ENCODE measurements at regions not wholly inside any gene's neighbourhood (a gene's known extent, or its start where the extent isn't known, plus 50 kb on each side); places are given as distances from the start of the nearest gene placed in this dataset.
"Not testable (repeated sequence)": the region's sequence is repeated elsewhere in the genome, so short reads cannot be mapped to it uniquely, and the experiment has no call there.

DNA sequence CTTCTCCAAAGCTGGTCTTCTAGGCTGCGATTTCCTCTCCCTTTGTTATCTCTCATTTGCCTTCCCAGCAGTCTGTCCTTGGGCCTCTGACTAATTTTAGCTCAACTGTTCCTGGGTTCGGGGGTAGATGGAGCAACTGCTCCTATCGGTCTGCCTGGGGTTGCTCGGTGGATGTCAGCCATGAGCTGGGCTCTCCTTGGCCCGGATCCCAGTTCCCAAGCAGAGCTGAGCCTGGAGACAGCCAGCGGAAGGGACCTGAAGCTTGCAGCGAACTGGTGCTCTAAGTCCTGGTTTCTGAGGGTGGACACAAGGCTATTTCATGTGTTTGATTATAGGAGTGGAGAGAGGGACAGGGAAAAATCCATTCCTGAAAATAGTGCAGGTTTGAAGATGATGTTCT lies 423.0 kb downstream of the RPS6KC1 start:
- DNase-seq, result no peak

DNA sequence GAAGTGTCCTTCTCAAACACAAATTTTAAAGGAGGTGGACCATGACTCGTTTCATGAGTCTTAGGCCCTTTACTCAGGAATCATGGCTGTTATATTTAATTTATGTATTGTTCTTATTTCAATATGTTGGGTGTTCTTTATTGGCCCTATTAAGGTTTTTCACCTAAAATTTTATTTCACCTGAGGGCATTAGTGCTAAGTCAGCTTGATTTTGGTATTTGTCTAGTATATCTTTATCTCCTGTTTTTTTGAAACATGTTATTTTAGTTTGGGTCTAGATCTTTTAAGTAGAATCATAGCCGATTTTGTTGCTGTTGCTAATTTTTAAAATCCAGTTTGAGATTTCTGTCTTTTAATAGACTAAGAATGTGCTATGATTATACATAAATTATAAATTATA lies 430.4 kb downstream of the RPS6KC1 start:
- DNase-seq, result no peak

DNA sequence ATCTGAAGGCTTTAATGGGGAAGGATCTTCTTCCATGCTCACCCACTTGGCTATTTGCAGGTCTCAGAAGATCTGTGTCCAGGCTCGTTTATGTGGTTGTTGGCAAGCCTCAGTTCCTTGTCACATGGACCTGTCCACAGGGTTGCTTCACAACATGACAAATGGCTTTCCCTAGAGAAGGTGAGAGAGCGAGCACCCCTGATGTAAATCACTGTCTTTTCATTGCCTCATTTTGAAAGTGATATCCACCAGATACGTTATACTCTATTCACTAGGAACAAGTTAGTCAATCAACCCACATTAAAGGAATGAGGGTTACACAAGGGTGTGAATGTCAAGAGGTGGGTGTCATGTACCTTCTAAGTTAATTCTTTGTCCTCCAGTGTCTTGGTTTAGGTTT lies 433.3 kb downstream of the RPS6KC1 start:
- DNase-seq, result no peak

DNA sequence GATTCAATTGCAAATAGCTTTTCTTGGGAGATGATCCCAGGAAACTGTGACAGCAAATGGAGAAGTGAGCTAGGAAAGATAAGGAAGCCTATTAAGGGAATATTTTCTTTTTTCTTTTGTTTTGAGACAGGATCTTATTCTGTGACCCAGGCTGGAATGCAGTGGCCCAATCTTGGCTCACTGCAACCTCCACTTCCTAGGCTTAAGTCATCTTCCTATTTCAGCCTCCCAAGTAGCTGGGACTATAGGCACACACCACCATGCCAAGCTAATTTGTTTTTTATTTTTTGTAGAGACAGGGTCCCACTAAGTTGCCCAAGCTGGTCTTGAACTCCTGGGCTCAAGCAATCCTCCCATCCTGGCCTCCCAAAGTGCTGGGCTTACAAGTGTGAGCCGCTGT lies 433.7 kb downstream of the RPS6KC1 start:
- no peak for DNase-seq

DNA sequence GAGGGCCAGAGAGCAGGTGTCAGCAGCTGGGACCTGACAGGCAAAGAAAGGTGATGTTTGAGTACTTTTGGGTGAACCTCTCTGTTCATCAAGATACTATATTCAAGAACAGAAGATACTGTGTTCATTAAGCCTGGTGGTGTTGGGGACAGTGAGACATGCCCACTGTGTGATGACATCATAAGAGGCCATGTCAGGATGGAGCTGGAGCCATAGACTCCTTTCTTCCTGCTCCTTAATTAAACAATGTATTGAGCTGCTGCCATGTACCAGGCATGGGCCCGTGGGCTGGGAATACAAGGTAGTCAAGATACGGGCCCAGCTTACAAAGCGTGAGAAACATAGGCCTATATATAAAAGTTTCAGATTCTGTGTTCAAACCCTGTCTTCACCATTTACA lies 435.4 kb downstream of the RPS6KC1 start:
- DNase-seq, result no peak

DNA sequence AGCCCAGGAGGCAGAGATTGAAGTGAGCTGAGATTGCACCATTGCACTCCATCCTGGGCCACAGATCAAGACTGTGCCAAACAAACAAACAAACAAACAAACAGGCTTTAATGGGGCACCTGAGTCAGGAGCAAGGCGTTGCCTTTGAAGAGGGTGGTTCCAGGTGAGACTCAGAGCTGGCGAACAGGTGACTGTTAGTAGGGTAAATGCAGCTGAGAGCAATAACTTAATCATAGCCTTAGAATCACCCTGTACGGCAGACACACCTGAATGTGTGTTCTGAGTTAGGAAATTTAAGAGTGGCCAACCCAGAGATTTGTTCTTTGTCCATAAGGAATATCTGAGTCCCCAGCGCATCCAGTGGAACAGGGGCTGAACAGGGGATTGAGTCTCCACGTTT lies 440.4 kb downstream of the RPS6KC1 start:
- no peak for DNase-seq

DNA sequence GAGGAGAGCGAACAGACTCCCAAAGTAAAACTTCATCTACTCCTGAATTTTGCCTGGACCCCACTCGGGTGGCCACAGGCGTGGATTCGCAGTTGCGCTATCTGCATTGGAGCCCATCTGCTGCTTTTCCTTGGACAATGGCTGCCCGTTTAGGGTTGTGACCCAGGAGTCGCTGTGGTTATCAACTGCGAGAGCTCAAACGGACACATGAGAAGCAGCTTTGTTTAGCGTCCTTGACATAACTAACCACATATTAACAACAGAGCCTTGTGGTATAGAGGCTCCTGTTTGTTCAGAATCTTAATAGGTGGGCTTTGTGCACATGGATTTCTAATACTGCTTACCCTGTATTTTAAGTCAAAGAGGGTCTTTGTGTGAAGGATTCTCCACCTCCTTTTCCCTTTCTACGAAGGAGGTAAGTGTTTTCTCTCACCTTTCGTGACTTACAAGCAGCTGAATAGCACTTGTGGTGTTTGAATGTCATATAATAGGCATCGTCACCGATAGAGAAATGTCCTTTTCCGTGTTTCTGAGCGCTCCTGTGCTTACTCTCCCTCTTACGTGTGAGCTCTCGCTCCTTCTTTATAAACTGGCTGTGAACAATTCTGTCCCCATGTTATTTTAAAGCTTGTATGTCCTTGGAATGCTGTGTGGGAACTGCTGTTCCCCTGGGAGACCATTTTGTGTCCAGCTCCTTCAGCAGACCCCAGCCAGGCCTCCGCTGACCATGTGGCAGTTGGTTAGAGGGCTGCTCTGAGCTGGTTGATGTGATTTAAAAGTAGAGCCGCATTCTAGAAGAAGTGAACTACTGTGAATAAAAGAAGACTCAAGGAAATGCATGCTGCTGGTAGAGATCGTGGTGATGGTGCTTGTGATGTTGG lies 441.4 kb downstream of the RPS6KC1 start:
- no peak for DNase-seq

DNA sequence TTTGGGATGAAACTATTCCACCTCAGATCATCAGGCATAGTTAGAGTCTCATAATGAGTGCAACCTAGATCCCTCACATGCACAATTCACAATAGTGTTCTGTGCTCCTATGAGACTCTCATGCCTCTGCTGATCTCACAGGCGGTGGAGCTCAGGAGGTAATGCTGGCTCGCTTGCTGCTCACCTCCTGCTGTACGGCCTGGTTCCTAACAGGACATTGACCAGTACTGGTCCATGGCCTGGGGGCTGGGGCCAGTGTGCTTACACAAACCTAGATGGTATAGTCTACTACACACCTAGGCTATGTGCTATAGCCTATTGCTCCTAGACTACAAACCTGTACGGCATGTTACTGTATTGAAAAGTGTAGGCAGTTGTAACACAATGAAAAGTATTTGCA lies 448.4 kb downstream of the RPS6KC1 start:
- DNase-seq, result no peak

DNA sequence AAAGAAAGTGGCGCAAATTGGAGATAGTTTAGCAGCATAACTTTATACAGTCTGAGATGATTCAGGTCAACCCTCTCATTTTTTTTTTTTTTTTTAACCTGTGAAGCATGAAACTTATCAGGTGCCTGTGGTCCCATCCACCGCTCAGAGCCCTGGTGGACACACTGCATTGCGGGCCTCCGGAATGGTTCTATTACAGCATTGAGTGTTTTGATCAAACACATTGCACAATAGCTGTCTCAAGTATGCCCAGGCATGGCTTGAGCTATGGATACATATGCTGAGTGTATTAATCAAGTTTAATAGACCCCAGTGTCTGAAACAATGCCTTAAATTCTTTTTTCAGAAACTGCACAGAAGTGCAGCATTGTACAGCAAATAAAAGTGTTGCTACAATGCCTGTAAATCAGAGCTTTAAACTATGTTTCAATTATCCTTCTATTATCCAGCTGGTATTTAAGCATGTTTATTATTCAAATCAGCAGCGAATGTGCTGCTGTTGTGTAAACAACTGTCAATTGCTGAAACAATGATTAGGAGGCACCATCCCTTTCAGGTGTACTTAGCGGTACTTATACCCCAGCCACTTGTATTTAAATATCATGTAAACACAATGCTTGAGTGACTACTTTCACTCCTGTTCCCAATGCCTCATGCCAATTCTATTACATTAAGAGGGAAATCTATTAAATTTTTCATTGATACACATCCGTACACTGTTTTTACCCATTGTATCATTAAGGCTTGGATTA lies 456.6 kb downstream of the RPS6KC1 start:
- no peak for DNase-seq

DNA sequence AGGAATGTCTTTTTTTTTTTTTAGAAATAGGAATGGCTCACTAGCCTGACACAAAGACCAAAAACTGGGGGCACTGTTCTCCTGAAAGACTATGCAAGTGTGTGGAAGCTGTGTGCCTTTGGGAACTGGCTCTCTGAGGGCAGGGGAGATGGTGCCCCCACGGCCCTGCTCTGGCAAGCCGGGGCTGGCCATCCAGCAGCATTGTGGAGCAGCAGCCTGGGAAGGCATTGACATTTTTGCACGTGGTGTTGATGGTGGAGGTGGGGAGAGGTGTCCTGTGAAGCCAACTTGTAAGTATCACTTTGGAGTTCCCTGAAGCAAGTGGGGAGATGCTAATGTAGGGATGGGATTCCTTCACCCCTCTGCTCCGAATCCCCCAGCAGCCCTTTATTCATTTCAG lies 460.1 kb downstream of the RPS6KC1 start:
- no peak for DNase-seq

DNA sequence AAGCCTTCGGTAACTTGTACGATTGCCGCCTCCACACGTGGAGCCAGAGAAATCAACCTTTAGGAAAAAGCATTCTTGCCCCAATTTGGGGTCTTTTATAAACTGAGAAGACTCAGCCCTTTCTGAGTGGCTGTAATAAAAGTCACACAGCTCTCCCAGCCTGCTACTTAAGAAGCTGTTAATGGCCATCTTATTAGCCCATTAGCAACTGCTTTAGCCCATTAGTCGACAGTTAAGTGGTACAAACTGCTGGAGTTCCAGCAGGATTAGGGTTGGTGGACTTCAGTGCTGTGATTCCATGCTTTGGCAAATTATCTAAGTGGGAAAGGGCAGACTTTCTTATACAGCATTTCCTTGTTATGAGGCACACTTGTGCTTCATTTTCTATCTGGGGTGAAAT lies 461.3 kb downstream of the RPS6KC1 start:
- no peak for DNase-seq

DNA sequence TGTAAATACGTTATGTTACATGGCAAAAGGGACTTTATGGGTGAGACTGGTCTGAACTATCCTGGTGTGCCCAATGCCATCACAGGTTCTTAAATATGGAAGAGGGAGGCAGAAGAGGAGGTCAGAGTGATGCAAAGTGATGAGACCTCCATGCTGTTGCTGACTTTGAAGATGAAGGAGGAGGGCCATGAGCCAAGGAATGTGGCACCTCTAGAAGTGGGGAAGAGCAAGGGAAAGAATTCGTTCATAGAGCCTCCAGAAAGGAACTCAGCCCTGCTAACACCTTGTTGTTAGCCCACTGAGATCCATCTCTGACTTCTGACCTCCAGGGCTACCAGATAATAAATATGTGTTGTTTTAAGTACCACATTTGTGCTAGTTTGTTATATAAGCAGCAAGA lies 462.0 kb downstream of the RPS6KC1 start:
- no peak for DNase-seq

DNA sequence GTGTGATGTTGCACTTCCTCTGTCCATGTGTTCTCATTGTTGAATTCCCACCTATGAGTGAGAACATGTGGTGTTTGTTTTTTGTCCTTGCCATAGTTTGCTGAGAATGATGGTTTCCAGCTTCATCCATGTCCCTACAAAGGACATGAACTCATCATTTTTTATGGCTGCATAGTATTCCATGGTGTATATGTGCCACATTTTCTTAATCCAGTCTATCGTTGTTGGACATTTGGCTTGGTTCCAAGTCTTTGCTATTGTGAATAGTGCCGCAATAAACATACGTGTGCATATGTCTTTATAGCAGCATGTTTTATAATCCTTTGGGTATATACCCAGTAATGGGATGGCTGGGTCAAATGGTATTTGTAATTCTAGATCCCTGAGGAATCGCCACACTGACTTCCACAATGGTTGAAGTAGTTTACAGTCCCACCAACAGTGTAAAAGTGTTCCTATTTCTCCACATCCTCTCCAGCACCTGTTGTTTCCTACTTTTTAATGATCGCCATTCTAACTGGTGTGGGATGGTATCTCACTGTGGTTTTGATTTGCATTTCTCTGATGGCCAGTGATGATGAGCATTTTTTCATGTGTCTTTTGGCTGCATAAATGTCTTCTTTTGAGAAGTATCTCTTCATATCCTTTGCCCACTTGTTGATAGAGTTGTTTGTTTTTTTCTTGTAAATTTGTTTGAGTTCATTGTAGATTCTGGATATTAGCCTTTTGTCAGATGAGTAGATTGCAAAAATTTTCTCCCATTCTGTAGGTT lies 463.6 kb downstream of the RPS6KC1 start:
- DNase-seq, result not testable (repeated sequence)

DNA sequence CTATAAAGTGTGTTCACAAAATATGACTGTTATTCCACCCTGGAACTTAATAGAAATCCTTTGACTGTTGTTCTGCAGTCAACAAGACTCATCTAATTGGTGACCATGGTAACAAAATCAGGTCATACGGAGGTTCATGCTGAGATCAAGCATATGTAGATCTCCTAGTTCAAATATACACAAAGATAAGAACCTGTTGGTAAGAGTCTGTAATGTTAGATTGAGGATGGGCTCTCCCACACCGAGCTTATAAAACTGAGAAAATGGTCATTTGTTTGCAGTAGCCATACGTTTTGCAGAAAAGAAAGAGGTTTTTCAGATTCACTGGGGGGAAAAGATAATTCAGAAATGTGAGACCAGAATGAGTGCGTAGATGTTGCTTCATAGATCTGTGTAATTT lies 468.1 kb downstream of the RPS6KC1 start:
- no peak for DNase-seq

DNA sequence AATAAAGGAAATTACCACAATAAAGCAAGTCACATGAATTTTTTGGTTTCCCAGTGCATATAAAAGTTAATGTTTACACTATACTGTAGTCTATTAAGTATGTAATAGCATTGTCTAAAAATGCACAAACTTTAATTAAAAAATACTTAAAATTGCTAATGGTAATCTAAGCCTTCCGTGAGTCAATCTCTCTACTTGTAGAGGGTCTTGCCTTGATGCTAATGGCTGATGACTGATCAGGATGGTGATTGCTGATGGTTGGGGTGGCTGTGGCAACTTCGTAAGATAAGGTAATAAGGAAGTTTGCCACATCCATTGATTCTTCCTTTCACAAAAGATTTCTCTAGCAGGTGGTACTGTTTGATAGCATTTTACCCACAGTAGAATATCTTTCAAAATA lies 466.6 kb upstream of the PROX1 start:
- DNase-seq, result no peak

DNA sequence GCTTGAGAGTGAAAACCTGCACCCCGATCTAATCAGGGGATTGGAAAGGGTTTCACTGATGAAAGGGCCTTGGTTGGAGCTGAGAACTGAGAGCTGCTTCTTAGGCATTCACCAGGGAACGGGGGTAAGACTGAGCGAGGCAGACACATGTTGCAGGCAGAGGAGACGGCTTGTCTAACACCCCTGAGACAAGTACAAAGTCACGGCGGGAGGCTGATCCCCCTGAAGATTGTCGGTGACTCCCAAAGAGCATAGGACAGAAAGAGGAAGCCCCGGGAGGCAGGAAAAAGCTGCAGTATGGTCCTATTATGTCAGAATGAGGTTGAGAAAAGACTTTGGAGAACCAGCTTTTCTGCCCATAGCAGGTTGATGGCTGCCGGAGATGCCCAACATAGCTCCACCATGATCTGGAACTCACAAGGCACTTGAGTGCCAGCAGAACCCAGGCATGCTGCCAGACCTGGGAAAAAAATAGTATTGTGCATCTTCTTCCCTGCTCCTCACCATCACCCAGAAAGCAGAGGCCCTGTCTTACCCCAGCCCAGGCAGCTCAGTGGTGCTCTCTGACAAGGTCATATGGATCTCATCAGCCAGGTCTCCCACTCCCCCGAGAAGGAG lies 463.9 kb upstream of the PROX1 start:
- DNase-seq, result no peak

DNA sequence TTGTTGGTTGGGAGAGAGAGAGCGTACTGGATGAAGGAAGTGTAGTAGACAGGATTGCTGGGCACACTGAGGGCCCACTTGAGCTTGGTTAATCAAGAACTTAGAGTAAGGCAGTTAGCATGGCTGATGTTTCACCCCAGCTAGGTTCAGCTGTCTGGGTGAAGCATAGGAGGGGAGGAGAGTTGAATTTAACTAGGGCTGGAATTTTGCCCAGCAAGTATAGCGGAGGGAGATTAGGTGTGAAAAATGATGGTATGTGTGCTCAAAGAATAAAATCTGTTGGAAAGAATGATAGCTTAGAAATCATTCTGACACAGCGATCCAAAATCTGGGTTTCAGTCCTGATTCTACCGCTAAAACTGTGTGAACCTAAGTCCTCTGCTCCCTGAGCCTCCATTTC lies 461.5 kb upstream of the PROX1 start:
- DNase-seq, result no peak

DNA sequence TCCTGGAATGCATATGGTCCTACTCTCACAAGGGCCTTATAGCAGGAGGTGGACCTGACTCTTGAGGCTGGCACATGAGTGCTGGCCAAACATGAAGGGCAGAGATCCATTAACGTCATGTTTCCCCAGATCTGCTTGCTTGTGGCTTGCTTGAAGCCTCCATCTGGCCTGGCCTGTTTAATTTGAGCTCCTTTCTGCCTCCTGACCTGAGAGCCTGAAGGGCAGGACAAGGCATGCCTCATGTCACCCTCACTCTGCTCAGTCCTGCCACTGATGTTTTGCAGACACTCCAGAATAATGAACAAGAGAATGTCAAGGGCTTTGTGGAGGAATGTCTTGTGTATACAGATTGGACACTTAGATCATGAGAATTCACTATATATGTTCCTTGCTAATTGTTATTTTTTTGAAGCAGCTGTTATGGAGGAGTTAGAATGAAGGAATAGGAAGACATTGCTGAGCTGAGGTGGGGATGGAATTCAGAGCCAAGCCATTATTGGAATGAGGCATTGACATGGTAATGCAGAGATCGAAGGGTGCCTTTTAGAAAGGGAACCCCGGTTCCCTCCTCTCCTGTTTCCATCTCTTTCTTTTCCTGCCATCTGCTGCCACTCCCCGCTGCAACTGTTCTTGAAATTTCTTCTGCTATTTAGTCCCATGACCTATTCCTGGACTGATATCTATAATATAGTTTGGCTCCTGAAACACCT lies 457.0 kb upstream of the PROX1 start:
- DNase-seq, result no peak

DNA sequence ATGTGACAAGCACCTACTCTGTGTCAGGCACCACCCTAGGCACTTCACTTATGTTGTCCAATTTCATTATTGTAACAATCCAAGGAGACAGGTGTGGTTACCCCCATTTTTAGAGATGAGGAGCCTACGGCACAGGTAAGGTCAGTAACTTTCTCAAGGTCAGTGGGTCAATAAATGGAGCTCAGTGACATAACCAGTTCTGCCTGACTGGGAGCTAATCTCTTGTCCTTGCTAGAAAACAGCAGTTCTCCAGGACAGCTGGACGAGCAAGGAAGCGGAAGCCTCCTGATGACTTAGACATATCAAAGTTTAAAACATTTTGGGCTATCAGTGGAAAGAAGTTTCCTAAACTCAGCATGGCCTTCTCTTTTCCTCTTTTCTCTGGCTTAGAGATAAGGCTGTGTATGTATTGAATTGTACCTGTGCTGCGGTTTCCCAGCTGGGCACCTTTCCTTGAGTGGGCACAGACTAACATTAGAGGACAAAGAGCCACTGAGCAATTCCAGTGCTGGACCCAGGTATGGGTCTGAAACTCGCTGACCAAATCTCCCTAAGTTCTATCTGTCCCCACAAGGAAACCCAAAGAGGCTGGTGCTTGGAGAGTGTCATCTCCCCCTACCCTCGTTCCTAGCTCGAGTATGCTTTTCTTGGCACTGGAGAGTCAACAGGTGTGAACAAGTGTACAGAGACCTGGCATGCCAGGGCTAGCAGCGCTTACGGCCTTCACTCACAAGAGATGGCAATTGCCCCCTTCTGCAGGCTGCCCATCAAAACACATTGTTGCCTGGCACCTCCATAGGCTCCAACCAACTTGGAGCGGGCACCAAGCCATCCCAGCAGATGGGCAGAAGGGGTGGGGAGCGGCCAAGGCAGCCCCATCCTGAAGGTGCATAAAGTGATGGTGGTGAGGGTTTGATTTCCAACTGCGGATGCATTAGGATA lies 456.1 kb upstream of the PROX1 start:
- no peak for DNase-seq

DNA sequence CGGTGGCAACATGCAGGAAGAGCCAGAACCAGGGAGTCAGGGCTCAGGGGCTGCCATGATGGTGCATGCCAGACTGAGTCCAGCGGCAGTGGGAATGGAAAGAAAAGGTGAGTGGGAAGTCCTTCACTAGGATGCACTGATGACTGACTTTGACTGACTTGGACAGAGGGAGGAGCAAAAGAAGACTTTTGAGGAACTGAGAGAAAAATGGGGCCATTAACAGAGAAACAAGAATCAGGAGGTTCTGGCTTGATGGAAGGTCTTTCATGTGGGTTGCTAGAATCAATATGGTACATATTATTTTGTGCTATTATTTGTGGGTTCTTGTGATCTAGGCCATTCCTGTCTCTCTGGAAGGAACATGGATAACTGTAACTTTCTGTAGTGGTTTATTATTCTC lies 454.6 kb upstream of the PROX1 start:
- DNase-seq, result no peak

DNA sequence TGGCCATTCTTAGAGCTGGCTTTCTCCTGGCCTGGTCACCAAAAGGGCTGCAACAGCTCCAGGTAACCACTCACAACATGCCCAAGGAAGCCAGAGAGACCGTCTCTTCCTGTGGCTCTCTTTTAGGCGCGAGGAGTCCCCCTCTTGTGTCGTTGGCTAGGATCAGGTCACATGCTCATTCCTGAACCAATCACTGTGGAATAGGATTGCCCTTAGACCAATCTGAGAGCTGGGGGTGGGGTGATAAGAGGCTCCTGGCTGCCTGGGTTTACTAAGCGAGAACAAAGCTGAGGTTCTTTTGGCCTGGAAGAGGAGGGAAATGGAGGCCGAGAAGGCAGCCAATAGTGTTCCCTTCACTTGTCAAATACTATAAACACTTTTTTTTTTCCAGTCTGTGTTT lies 452.1 kb upstream of the PROX1 start:
- no peak for DNase-seq

Measured in kidney glomerular epithelial cell (primary cell).